ENCODE measurements at regions not wholly inside any gene's neighbourhood (a gene's known extent, or its start where the extent isn't known, plus 50 kb on each side); places are given as distances from the start of the nearest gene placed in this dataset.
"Not testable (repeated sequence)": the region's sequence is repeated elsewhere in the genome, so short reads cannot be mapped to it uniquely, and the experiment has no call there.

DNA sequence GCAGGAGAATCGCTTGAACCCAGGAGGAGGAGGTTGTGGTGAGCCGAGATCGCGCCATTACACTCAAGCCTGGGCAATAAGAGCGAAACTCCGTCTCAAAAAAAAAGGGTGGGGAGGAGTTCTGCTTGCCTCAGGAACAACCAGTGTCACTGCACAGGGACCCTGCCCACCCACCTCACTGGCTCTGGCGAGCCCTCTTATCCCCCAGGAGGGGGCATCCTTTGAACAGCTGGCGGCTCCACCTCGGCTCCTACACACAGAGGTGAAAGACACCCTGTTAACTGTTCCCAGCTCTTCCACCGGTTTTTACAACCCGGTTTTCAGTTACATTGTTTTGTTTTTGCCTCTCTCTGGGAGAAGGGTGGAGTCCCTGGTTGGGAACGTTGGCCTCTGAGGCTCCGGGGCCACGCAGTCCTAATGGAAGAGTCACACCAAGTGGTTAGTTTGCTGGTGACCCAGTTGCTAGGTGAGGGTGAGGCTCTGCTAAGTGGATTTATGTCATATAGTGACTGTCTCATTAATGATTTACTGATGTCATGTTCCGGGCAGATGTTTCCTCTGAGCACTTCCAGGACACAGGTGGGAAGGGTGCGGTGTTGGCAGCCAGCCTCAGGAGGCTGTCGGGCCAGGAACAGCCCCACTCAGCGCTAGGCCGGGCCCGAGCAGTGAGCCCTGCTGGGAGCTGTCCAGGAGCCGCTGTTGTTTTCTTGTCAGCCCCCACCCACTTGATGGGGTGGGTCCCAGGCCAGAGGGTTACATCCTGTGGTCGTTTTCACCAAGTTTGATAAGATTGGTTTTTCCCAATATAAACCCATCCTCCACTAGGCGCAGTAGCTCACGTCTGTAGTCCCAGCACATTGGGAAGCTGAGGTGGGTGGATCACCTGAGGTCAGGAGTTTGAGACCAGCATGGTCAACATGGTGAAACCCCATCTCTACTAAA lies 4474.3 kb upstream of the OR11H1 start:
- not testable (repeated sequence) for DNase-seq (ENCODE audit: low spot score)

DNA sequence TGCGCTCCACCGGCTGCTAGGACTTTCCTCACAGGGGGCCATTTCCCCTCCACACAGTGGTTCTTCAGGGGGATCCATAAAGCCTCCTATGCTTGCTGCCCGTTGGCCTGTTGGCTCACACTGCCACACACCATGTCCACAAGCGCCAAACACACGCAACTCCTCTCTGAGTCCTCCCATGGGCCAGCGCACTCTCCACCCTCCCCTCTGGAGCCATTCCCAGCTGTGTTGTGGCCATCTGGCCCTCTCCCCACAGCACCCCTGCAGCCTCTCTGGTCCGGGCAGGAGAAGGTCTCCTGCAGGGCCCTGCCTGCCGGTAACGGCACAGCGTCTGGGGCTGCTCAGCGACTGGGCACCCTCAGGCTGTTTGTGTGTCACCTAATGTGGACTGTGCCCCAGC lies 4473.3 kb upstream of the OR11H1 start:
- DNase-seq (ENCODE audit: low spot score): not testable (repeated sequence)

DNA sequence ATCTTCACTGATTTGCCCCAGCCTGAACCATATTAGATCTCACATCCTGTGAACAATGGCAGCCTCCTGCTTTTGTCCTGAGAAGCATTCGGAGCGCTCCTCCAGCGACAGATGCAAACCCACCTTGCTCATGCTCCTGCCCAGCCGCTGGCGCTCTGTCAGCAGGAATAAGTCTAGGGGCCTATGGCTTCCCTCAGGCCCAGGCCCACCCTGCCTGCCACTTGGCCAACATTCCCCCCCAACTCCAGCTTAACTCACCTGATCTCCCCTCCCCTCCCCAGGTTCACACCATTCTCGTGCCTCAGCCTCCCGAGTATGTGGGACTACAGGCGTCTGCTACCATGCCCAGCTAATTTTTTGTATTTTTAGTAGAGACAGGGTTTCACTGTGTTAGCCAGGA lies 4472.8 kb upstream of the OR11H1 start:
- peak; percentile 28 for DNase-seq (ENCODE audit: low spot score)

DNA sequence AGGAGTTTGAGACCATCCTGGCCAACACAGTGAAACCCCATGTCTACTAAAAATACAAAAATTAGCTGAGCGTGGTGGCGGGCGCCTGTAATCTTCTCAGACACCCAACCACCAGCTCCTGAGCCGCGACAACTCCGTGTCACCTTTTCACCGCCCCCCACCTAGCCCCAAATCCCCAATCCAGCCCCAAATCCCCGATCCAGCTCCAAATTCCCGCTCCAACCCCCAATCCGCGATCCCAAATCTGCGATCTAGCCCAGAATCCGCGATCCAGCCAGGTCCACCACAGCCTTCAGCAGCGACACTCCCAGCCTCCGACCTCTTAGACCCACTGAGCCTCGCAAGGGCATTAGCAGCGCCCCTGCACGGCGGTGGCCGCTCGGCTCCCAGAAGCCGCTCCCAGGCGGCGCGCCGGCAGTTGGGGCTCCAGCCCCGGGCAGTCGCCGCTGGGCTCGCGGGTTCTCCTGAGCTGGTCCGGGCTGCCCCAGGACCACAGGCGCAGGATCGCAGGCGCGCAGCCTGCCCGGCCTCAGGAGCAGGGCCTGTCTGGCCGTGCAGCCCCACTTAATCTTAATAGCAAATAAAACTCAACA lies 4469.9 kb upstream of the OR11H1 start:
- peak; percentile 14 for DNase-seq (ENCODE audit: low spot score)

GRCh38 chr22:11059129-11059528 lies 4468.9 kb upstream of the OR11H1 start:
- DNase-seq (ENCODE audit: low spot score): not testable (repeated sequence)

- not testable (repeated sequence) for DNase-seq (ENCODE audit: low spot score)
Observed at GRCh38 chr22:11060797-11061196, 4467.2 kb upstream of the OR11H1 start.

- not testable (repeated sequence) for DNase-seq (ENCODE audit: low spot score)
Observed at GRCh38 chr22:11062534-11062933, 4465.5 kb upstream of the OR11H1 start.

DNA sequence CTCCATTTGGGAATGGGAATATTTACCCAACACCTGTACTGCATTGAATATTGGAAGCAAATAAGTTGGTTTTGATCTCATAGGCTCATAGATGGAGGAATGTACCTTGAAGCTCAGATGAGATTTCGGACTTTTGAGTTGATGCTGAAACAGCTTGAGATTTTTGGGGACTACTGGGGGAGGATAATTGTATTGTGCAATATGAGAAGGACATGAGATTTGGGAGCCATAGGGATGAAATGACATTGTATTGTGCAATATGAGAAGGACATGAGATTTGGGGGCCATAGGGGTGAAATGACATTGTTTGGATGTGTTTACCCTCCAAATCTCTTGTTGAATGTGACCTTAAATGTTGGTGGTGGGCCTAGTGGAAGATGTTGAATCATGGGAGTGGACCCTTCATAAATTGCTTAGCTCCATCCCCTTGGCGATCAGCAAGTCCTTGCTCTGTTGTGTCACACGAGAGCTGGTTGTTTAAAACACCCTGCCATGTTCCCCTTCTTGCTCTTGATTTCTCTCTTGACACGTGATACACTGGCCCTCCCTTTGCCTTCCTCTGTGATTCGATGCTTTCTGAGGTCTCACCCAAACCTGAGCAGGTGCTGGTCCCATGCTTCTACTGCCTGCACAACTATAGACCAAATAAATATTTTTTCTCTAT lies 4464.8 kb upstream of the OR11H1 start:
- not testable (repeated sequence) for DNase-seq (ENCODE audit: low spot score)

GRCh38 chr22:11065210-11065609 lies 4462.8 kb upstream of the OR11H1 start:
- DNase-seq (ENCODE audit: low spot score): not testable (repeated sequence)

DNA sequence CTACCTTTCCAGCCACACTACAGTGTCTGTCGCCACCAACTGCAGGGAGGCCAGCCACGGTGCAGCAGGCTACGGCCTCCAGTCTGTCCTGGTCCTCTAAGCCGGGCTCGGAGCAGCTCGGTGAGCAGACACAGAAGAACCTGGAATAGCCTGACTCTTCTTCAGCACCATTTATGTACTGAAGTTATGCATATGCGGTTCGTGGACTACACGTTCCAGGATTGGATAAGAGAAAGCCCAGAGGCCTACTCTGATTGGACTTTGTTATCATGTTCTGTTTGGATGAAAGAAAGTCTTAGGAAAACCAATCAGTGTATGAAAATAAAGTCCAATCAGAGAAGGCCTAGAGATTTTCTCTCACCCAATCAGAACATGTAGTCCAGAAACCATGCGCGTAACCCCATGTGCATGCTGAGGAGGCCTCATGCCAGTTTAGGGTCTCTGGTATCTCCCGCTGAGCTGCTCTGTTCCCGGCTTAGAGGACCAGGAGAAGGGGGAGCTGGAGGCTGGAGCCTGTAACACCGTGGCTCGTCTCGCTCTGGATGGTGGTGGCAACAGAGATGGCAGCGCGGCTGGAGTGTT lies 4462.0 kb upstream of the OR11H1 start:
- DNase-seq (ENCODE audit: low spot score): not testable (repeated sequence)

DNA sequence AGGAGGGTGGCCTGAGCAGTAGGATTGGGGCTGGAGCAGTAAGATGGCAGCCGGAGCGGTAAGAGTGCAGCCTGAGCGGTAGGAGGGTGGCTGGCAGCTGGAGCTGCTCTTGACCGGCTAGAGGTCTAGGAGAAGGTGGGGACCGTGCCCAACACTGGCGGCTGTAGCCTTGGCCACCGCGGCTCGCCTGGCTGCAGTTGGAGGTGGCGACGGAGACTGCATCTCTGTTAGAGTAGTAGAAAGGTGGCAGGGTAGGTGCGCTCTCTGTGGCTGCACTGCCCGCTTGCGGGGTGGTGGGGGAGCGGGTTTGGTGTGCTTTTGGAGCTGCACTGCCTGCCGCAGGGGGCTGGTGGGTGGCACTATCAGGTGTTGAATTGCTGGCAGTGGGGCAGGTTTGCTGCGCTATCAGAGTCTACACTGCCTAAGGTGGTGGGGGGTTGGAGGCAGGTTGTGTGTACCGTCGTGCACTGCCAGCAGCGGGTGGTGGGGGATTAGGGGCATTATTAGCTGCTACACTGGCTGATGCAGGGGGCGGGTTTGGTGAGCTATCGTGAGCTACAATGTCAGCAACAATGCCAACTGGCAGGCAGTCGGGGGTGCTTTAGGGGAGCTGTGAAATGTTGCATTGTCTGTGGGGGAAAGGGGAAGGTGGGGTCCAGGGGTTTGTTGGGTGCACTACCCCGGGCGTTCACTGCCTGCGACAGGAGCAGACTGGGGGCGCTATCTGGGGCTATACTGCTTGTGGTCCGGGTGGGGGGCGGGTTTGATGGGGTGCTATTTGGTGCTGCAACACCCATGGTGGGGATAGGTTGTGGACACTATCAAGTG lies 4461.3 kb upstream of the OR11H1 start:
- DNase-seq (ENCODE audit: low spot score): peak; percentile 42

DNA sequence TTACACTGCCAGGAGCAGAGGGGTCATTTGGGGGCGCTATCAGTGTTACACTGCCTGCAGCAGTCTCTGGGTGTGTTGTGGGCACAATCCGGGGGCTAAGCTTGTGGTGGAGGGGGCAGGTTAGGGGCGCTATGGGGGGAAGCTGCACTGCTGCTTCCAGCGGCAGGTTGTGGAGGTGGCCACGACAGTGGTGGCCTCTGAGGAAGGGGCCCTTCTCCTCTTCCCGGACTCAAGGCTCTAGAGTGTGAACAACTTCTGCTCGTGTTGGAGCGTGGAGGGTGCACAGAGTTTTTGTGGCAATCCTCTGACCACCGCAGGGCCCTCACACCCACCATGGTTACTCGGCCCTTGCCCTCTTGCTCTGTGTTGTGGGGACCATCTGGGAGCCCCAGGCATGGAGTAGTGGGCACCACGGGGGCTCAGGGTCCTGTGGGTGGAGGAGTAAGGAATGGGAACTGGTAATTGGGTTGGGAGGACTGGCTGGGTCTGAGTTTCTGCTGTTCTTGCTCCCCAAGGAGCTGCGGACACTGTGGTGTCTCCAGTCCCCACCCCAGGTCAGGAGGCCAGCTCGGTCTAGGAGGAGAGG lies 4460.6 kb upstream of the OR11H1 start:
- peak; percentile 17 for DNase-seq (ENCODE audit: low spot score)

GRCh38 chr22:11067937-11068336 lies 4460.1 kb upstream of the OR11H1 start:
- DNase-seq (ENCODE audit: low spot score): peak; percentile 17

DNA sequence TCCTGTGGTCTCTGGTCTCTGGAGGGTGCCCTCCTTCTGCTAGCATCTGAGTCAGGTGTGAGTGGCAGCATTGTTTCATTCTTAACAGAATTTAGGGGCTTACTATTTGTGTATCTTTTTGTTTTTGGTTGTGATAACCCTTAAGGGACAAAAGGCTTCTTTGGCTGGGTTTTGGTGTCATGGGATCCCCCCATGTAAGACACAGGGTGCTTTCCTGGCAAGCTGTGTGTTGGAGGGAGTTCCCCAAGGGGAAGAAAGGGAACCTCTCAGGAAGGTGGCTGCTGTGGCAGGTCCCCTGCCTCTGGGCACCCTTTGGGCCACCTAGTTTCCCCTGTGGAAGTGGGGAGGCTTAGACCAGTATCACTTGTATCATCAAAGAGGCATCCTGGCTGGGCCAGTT lies 4459.6 kb upstream of the OR11H1 start:
- not testable (repeated sequence) for DNase-seq (ENCODE audit: low spot score)
